Activated CD8-positive, alpha-beta memory T cell treated with anti-CD3 and anti-CD28 coated beads, Interleukin-2, amount 50 U/mL, for 1 hour (primary cell): ENCODE measurements at regions not wholly inside any gene's neighbourhood (a gene's known extent, or its start where the extent isn't known, plus 50 kb on each side); places are given as distances from the start of the nearest gene placed in this dataset.
"Not testable (repeated sequence)": the region's sequence is repeated elsewhere in the genome, so short reads cannot be mapped to it uniquely, and the experiment has no call there.

Experiments used
- DNase-seq: peaks from one replicate; pipeline ENCODE4 v3.0.0-alpha.2; 2020; ENCODE audit errors: extremely low read depth

- DNase-seq = no peak
Measured at GRCh38 chr17:74114881-74115470, 88.5 kb upstream of the RPL38 start.

- no peak for DNase-seq
Measured at GRCh38 chr17:74115586-74115985, 87.9 kb upstream of the RPL38 start.

DNA sequence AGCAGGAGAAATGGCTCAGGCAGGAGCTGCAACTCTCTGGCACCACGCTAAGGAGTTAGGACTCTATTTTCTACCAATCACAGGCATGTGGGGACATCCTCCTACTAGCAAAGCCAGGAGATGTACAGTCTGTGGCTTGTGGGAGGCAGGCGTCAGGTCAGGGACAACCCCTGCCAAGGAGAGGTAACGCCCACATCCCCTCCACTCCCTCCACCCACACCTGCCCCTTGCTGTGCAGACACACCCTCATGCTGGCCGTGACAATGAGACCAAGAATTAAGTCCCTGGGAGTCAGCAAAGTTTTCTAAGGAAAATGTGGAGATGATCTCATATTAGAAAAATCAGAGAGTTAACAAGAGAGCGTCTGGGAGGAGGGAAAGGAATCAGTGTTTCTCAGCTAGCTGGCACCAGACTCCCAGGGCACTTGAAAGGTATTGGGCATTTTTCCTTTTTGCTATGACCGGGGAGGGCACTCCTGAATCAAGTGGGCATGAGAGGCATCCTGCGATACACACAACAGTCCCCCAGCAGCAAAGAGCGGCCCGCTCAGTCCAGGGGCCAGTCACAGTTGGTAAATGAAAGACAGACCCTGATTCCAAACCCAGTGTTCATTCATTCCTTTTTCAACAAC lies 87.3 kb upstream of the RPL38 start:
- no peak for DNase-seq

GRCh38 chr17:74117087-74117698 lies 86.3 kb upstream of the RPL38 start:
- DNase-seq = no peak

DNA sequence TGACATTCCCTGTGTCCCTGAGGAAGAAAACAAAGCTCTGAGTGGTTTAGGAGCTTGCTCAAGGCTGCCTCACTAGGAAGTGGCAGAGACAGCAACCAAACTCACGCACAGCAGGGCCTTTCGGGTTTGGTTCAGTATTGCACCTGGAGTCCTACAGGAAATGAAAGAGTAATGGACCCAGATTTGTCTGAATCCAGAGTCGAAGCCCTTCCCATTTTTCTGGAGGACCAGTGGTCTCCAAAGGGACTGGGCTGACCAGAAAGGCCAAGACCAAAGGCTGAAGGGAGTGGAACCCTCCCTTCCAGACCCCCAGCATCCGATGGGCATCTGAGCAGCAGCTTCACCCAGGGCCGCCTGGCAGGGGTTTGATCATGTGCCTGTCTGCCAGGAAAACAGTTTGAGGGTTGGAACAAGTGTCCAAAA lies 85.5 kb upstream of the RPL38 start:
- no peak for DNase-seq

GRCh38 chr17:74118504-74118903 lies 85.0 kb upstream of the RPL38 start:
- no peak for DNase-seq

DNA sequence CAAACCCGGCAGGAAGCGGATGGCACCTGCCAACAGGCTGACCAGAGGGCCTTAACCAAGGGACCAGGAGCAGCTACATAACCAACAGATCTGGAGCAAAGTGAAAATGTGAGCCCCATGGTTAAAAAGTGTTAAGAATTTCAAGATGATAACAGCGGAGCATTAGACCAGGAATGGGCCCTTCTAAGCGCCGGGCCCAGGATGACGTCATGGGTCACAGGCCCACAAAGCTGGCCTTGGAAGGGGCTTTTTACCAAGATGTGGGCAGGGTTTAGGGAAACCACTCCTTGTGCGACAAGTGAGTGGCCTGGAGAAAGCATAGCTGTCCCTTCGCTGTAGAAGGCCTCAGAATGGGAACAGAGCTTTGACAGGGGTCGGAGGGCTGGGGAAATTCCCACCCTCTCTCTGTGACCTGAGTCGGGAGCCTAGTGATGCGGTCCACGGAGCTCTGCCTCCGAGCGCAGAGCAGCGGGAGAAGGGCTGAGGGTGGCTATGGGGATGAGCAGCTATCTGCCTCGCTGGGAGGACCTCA lies 84.4 kb upstream of the RPL38 start:
- no peak for DNase-seq

DNA sequence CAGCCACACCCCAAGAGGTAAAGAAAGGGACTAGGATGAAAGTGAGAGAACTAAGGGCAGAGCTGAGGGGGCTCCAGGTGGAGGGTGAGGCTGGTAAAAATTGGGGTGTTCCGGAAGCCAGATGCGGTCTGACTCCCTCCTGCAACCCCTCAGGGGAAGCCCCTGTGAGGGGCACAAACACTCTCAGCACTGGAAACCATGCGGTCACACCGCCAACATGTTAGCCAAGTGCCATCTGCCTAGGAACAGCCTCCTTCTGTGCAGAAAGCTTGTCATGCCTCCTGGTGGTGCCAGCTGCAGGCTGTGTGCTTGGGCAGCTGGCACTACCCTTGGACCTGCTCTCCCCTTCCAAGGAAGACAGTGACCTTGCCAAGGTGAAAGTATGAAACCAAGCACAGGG lies 83.5 kb upstream of the RPL38 start:
- no peak for DNase-seq

- DNase-seq = no peak
Measured at GRCh38 chr17:74123350-74123749, 80.1 kb upstream of the RPL38 start.

DNA sequence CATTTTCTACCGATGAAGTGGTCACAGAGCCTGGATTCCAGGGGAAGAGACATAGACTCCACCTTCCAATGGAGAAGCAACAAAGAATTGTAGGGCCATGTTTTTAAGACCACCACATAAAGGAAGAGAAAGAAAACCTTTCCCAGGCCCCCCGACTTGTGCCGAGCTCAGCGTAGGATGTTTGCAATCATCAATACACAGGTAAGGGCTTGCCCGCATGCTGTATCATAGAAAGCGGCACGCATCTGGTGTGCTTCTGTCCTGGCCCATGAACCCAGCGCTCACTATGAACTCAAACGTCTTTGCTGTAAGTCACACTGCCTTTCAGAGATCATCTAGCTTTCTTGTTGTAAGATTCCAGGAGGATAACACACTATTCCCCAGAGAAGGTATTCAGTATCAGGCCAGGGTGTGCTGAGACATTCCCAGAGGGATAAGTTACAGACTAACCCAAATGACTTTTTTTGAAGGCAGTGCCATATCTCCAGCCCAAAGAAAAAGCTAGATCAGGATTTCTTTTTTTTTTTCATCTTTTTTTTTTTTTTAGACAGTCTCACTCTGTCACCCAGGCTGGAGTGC lies 79.5 kb upstream of the RPL38 start:
- no peak for DNase-seq

DNA sequence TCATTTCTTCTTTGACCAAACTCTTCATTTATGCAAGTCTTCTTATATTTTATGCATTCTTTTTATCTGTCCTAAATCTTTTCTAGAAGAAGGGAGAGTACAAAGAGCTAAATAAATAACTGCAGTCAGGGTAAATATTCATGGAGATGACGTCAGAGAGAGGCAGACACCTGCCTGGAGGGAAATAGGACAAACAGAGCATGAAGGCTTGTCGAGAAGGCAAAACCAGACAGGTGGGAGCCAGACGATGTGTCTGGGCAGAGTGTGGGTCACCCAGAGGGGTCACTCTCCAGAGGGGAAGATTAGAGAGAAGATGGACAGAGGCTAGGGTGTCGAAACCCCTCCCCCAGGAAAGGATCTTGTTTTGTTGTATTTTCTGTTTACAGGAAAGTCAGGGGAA lies 78.3 kb upstream of the RPL38 start:
- no peak for DNase-seq

- DNase-seq = no peak
Measured at GRCh38 chr17:74126179-74126900, 77.1 kb upstream of the RPL38 start.

GRCh38 chr17:74126959-74127358 lies 76.5 kb upstream of the RPL38 start:
- DNase-seq = no peak

DNA sequence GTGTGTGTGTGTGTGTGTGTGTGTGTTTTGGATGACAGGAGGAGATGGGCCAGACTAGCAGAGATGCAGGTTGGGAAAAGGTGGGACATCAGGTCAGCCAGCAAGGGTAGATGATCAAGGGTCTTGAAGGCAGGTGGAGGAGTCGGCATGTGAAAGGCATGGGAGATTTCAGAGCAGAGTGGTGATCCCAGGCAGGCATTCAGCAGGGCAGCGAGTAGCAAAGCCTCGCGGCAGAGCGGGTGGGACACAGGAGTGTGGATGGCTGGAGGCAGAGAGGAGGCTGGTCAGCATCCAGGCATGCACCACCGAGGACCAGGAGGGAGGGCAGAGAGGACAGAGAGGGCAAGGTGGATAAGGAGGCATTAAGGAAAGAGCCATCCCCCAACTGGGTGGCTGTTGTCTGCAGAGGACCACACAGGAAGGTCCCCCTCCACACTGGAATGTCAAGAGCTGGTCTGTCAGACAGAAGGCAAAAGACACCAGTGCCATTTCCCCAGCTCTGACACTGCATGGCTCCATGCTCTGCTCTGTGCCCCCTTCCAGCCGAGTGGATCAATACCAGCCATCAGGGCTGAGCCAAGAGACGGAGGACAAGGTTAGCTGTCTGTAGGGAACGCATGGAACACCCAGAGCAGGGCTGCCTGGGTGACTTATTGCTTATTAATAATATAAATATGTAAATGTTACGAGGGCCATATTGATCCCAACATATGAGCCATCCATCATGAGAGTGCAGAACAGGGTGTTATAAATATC lies 74.8 kb upstream of the RPL38 start:
- DNase-seq = no peak

DNA sequence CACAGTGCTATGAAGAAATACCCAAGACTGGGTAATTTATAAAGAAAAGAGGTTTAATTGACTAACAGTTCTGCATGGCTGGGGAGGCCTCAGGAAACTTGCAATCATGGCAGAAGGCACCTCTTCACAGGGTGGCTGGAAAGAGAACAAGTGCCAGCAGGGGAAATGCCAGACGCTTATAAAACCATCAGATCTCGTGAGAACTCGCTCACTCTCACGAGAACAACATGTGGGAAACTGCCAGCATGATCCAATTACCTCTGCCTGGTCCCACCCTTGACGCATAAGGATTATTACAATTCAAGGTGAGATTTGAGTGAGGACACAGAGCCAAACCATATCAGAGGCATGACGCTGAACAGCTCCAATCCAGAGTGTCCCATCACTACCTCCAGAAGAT lies 73.7 kb upstream of the RPL38 start:
- DNase-seq = not testable (repeated sequence)

DNA sequence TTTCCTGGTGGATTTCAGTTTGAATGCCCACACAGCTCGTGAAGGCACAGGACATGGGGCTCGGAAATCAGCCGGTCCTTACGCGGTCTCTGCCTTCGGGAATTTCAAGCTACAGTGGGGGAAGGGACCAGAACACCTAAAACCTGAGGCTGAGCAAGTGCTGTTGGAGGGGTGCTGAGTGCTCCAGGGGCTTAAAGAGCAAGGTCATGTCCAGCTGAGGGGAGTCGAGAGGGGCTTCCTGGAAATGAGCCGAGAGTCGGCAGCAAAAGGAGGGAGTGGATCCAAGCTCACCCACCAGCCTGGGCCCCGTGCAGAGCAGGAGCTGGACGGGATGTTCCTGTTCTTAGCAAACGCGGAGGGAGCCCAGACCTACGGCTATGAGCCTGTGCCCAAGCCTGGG lies 73.2 kb upstream of the RPL38 start:
- no peak for DNase-seq

- no peak for DNase-seq
Measured at GRCh38 chr17:74130841-74131240, 72.6 kb upstream of the RPL38 start.

DNA sequence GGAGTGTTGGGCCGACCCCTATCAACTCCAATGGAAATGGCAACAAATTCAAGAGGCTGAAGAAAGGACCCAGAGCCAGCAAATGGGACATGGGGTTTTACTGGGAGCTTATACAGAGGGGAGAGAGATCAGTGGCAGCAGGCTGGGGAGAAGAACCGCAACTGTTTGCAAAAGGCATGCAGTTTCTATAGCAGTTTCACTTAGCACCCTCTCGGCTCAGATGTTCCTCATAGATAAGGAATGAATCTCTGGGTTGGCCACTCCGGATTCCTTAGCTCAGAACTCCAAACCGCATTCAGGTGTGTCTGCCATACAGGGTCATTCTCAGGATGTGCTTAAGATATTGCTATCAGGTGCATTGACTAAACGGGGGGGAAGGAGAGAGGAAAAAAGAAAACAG lies 71.1 kb upstream of the RPL38 start:
- no peak for DNase-seq

- no peak for DNase-seq
Measured at GRCh38 chr17:74133740-74134139, 69.7 kb upstream of the RPL38 start.

DNA sequence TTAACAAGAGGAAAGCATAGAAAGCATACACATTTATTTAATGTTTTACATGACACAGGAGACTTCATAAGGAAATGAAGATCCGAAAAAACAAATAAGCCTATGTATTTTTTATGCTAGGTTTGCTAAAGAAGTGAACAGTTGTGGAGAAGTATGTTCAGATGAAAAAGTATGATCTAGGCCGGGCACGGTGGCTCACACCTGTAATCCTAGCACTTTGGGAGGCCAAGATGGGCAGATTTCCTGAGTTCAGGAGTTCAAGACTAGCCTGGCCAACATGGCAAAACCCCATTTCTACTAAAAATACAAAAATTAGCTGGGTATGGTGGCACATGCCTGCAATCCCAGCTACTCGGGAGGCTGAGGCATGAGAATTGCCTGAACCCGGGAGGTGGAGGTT lies 69.2 kb upstream of the RPL38 start:
- not testable (repeated sequence) for DNase-seq

GRCh38 chr17:74134991-74135390 lies 68.5 kb upstream of the RPL38 start:
- DNase-seq = no peak
